K562 (cell line): ENCODE measurements at regions not wholly inside any gene's neighbourhood (a gene's known extent, or its start where the extent isn't known, plus 50 kb on each side); places are given as distances from the start of the nearest gene placed in this dataset.

Experiments
- ATAC-seq: fragments of 200-7000 bp; cut with Tn5 transposase; 3 replicates; pipeline ENCODE4 v1.9.1; 2020; ENCODE audit warnings: moderate library complexity
- BruUV-seq: library from RNA; stranded (reverse); fragments of 400-500 nt; replicated peaks from 2 replicates; lab custom pipeline; 2021; lab: Mats Ljungman, UMichigan
- CTCF ChIA-PET: fragments of 300-600 bp; formaldehyde crosslinking; extraction: SDS; loops from one replicate; lab custom pipeline; 2021; ENCODE audit warnings: low intra/inter-chr PET ratio; lab: Yijun Ruan, JAX
- POLR2A ChIA-PET: fragments of 300-600, 350-650 bp; sonication (Branson Sonifier 250); formaldehyde crosslinking; extraction: SDS; loops from one replicate; lab custom pipeline; 2021; ENCODE audit warnings: antibody characterized with exemption, inconsistent platforms; lab: Yijun Ruan, JAX
- DNase-seq, 4 experiments: peaks; one replicate each; pipeline versions ENCODE4 v3.0.0 to v3.0.0-alpha.2; 2011 to 2018; ENCODE audit warnings: low spot score in 3 of 4, mixed read lengths in 3 of 4; ENCODE audit errors: extremely low read depth in 1 of 4
- FAIRE-seq: peaks from 2 replicates; lab custom pipeline; 2011; peaks lifted over from hg19 to GRCh38; lab: Jason Lieb, UNC
- H2AFZ ChIP-seq: 2 replicates; pipeline ENCODE4 v1.6.0; 2011; ENCODE audit warnings: low read depth, low read length, control low read depth, inconsistent platforms
- H3K27ac ChIP-seq: fragments of 200-600 bp; 3 replicates; pipeline ENCODE4 v1.8.0; 2011; ENCODE audit warnings: low read depth, mild to moderate bottlenecking, control low read depth, inconsistent platforms, low read length, moderate library complexity, mixed read lengths; ENCODE audit errors: extremely low read depth
- H3K27me3 ChIP-seq, 2 experiments: fragments of 300-600 bp in 1 of 2; 2 replicates in 1 of 2; 3 replicates in 1 of 2; pipeline versions ENCODE4 v1.6.0 to v1.8.0; 2011; ENCODE audit warnings: inconsistent platforms in 2 of 2, low read length in 2 of 2, mild to moderate bottlenecking in 1 of 2, mixed read lengths in 1 of 2, moderate library complexity in 1 of 2; ENCODE audit not compliant: control insufficient read depth in 2 of 2, insufficient read depth in 2 of 2
- H3K36me3 ChIP-seq: fragments of 300-600 bp; 3 replicates; pipeline ENCODE4 v1.8.0; 2011; ENCODE audit warnings: mild to moderate bottlenecking, low read length, inconsistent platforms; ENCODE audit not compliant: control insufficient read depth, insufficient read depth
- H3K4me1 ChIP-seq, 2 experiments: fragments of 200-600 bp in 1 of 2; replicated peaks in 1 of 2; 2 replicates in 1 of 2; 3 replicates in 1 of 2; pipeline versions ENCODE4 v1.5.1 to v1.8.0; 2011; ENCODE audit warnings: inconsistent platforms in 2 of 2, low read length in 2 of 2, mild to moderate bottlenecking in 1 of 2, mixed read lengths in 1 of 2, moderate library complexity in 1 of 2; ENCODE audit not compliant: control insufficient read depth in 2 of 2, insufficient read depth in 2 of 2
- H3K4me2 ChIP-seq: 2 replicates; pipeline ENCODE4 v1.6.1; 2011; ENCODE audit warnings: low read length, control low read depth, inconsistent platforms, mixed read lengths; ENCODE audit not compliant: insufficient read depth
- H3K4me3 ChIP-seq: fragments of 200-600 bp; sonication (generic), shearing (Covaris generic); 2 replicates; pipeline ENCODE4 v1.5.1; 2016; ENCODE audit warnings: control low read depth, inconsistent platforms
- H3K79me2 ChIP-seq: fragments of 200-600 bp; 3 replicates; pipeline ENCODE4 v1.8.0; 2011; ENCODE audit warnings: low read length, inconsistent platforms; ENCODE audit not compliant: control insufficient read depth, insufficient read depth
- H3K9ac ChIP-seq, 2 experiments: 2 replicates each; pipeline versions ENCODE4 v1.6.0 to v1.6.1; 2011; ENCODE audit warnings: low read depth in 2 of 2, low read length in 2 of 2, control low read depth in 1 of 2, inconsistent platforms in 1 of 2, mild to moderate bottlenecking in 1 of 2, mixed read lengths in 1 of 2; ENCODE audit not compliant: insufficient read depth in 1 of 2
- H3K9me1 ChIP-seq: one replicate; pipeline ENCODE4 v1.6.0; 2011; ENCODE audit warnings: inconsistent platforms, mild to moderate bottlenecking, low read length, moderate library complexity; ENCODE audit not compliant: control insufficient read depth, insufficient read depth
- H3K9me3 ChIP-seq: replicated peaks from 2 replicates; pipeline ENCODE4 v1.5.1; 2011; ENCODE audit warnings: low read depth, low read length, inconsistent platforms; ENCODE audit not compliant: control insufficient read depth, insufficient read depth
- H4K20me1 ChIP-seq: replicated peaks from 2 replicates; pipeline ENCODE4 v1.6.1; 2011; ENCODE audit warnings: low read length, inconsistent platforms, mixed read lengths; ENCODE audit not compliant: control insufficient read depth, insufficient read depth
- WGBS: fragments of 100-300 bp; shearing (Covaris generic); methylation state at CpG from one replicate; pipeline ENCODE4 v1.1.6; 2016; ENCODE audit warnings: low coverage, mixed read lengths; ENCODE audit not compliant: insufficient coverage; ENCODE audit errors: missing lambda C conversion rate; 5-methylcytosine and 5-hydroxymethylcytosine counted together
- in situ Hi-C: fragments of 300-500 bp; cut with MboI; formaldehyde crosslinking; loops from 4 replicates; pipeline ENCODE4 v1.15.0; 2018; ENCODE audit warnings: inconsistent platforms, mixed read lengths
- intact Hi-C: fragments of 100-400 bp; cut with micrococcal nuclease; formaldehyde crosslinking; loops from 2 replicates; pipeline ENCODE4 v1.14.2; 2022
- TF ChIP-seq, protein P1 (sequence below): fragments of 450-650 bp; IDR thresholded peaks from 2 replicates; pipeline ENCODE4 v1.6.1; 2016; ENCODE audit warnings: antibody characterized with exemption
- TF ChIP-seq, protein P2 (sequence below): fragments of 250-450 bp; sonication (Bioruptor Pico); IDR thresholded peaks from 2 replicates; pipeline ENCODE4 v1.5.0; 2021; ENCODE audit warnings: mild to moderate bottlenecking, borderline replicate concordance

DNA sequence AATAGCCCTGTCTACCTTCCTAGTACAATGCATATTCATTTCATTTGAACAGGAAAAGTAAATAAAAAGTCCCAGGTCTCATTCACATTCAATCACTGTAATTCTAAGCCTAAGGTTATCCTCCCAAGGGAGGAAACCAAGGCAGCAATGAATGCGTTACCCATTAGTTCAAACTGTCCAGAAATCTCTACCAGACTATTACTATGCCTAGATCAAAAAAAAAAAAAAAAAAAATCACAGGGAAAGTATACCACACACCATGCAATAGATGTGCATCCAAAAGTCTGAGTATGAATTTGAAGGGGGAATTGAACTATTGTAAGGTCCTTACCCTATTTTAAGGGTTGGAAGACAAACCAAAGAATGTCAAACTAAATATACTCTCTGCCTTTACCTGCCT lies 598.0 kb upstream of the API5 start:
- Histone ChIP-seq H3K4me1 (no peaks in the 10 kb centered on the region), H4K20me1 (no peaks in the 10 kb centered on the region), H3K79me2 (no peaks in the 10 kb centered on the region), H2AFZ (no peak overlapping the region), H3K9me1 (no peaks in the 10 kb centered on the region), H3K27me3 (no peaks in the 10 kb centered on the region), H3K27ac (no peak overlapping the region), H3K9ac (no peak overlapping the region), H3K36me3 (no peaks in the 10 kb centered on the region), H3K4me3 (no peak overlapping the region), H3K9me3 (no peaks in the 10 kb centered on the region; the same call in 1 of the 2 replicates), H3K4me2 (no peak overlapping the region)
- ATAC-seq (no peak), FAIRE-seq (no peak), DNase-seq (no peak)
- in situ Hi-C loops: no loop called here
- CTCF ChIA-PET: no interaction called here
- POLR2A ChIA-PET: no interaction called here
- no TSS peak for BruUV-seq
- WGBS: 0% methylated on average over 1 of the region's 1 CpG
- TF ChIP-seq, protein P1, sequence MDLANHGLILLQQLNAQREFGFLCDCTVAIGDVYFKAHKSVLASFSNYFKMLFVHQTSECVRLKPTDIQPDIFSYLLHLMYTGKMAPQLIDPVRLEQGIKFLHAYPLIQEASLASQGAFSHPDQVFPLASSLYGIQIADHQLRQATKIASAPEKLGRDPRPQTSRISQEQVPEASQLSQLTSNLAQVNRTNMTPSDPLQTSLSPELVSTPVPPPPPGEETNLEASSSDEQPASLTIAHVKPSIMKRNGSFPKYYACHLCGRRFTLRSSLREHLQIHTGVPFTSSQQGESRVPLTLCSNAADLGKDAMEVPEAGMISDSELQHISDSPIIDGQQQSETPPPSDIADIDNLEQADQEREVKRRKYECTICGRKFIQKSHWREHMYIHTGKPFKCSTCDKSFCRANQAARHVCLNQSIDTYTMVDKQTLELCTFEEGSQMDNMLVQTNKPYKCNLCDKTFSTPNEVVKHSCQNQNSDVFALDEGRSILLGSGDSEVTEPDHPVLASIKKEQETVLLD: no peak
- TF ChIP-seq, protein P2, sequence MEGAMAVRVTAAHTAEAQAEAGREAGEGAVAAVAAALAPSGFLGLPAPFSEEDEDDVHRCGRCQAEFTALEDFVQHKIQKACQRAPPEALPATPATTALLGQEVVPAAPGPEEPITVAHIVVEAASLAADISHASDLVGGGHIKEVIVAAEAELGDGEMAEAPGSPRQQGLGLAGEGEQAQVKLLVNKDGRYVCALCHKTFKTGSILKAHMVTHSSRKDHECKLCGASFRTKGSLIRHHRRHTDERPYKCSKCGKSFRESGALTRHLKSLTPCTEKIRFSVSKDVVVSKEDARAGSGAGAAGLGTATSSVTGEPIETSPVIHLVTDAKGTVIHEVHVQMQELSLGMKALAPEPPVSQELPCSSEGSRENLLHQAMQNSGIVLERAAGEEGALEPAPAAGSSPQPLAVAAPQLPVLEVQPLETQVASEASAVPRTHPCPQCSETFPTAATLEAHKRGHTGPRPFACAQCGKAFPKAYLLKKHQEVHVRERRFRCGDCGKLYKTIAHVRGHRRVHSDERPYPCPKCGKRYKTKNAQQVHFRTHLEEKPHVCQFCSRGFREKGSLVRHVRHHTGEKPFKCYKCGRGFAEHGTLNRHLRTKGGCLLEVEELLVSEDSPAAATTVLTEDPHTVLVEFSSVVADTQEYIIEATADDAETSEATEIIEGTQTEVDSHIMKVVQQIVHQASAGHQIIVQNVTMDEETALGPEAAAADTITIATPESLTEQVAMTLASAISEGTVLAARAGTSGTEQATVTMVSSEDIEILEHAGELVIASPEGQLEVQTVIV (CRISPR knock-in tag): no peak
- intact Hi-C loops: no loop called here
